ENCODE measurements at regions not wholly inside any gene's neighbourhood (a gene's known extent, or its start where the extent isn't known, plus 50 kb on each side); places are given as distances from the start of the nearest gene placed in this dataset.

- peak; percentile 45 for DNase-seq (ENCODE audit: low read depth)
These were observed 343.1 kb upstream of the FAM241A start for GRCh38 chr4:111802191-111802590.

GRCh38 chr4:111806331-111806730, 338.9 kb upstream of the FAM241A start:
- peak; percentile 40 for DNase-seq (ENCODE audit: low read depth)

- DNase-seq (ENCODE audit: low read depth), result no peak
These were observed 337.7 kb upstream of the FAM241A start for GRCh38 chr4:111807576-111807975.

- no peak for DNase-seq (ENCODE audit: low read depth)
These were observed 337.1 kb upstream of the FAM241A start for GRCh38 chr4:111808174-111808573.

GRCh38 chr4:111811661-111812060, 333.6 kb upstream of the FAM241A start:
- DNase-seq (ENCODE audit: low read depth), result no peak

- DNase-seq (ENCODE audit: low read depth), result no peak
These were observed 333.1 kb upstream of the FAM241A start for GRCh38 chr4:111812114-111812513.

- no peak for DNase-seq (ENCODE audit: low read depth)
These were observed 332.5 kb upstream of the FAM241A start for GRCh38 chr4:111812760-111813159.

GRCh38 chr4:111813555-111814140, 331.6 kb upstream of the FAM241A start:
- DNase-seq (ENCODE audit: low read depth), result no peak

- no peak for DNase-seq (ENCODE audit: low read depth)
These were observed 330.3 kb upstream of the FAM241A start for GRCh38 chr4:111814961-111815360.

GRCh38 chr4:111821342-111821741, 323.9 kb upstream of the FAM241A start:
- no peak for DNase-seq (ENCODE audit: low read depth)

GRCh38 chr4:111836601-111837000, 308.7 kb upstream of the FAM241A start:
- no peak for DNase-seq (ENCODE audit: low read depth)

- peak; percentile 26 for DNase-seq (ENCODE audit: low read depth)
These were observed 307.5 kb upstream of the FAM241A start for GRCh38 chr4:111837761-111838160.

GRCh38 chr4:111838406-111838930, 306.8 kb upstream of the FAM241A start:
- DNase-seq (ENCODE audit: low read depth), result no peak

- DNase-seq (ENCODE audit: low read depth), result no peak
These were observed 306.1 kb upstream of the FAM241A start for GRCh38 chr4:111839141-111839540.

GRCh38 chr4:111842336-111842735, 302.9 kb upstream of the FAM241A start:
- no peak for DNase-seq (ENCODE audit: low read depth)

- DNase-seq (ENCODE audit: low read depth), result peak; percentile 24
These were observed 297.8 kb upstream of the FAM241A start for GRCh38 chr4:111847296-111848008.

GRCh38 chr4:111849746-111850284, 295.4 kb upstream of the FAM241A start:
- DNase-seq (ENCODE audit: low read depth), result peak; percentile 6

GRCh38 chr4:111854494-111855087, 290.7 kb upstream of the FAM241A start:
- peak; percentile 55 for DNase-seq (ENCODE audit: low read depth)

- DNase-seq (ENCODE audit: low read depth), result no peak
These were observed 289.9 kb upstream of the FAM241A start for GRCh38 chr4:111855308-111855707.

- DNase-seq (ENCODE audit: low read depth), result no peak
These were observed 281.2 kb upstream of the FAM241A start for GRCh38 chr4:111864066-111864465.

GRCh38 chr4:111869339-111869738, 275.9 kb upstream of the FAM241A start:
- DNase-seq (ENCODE audit: low read depth), result no peak

- no peak for DNase-seq (ENCODE audit: low read depth)
These were observed 273.5 kb upstream of the FAM241A start for GRCh38 chr4:111871802-111872201.

- no peak for DNase-seq (ENCODE audit: low read depth)
These were observed 271.5 kb upstream of the FAM241A start for GRCh38 chr4:111873801-111874200.

All from ELR (cell line).